Renal cortical epithelial cell (primary cell): ENCODE measurements at regions not wholly inside any gene's neighbourhood (a gene's known extent, or its start where the extent isn't known, plus 50 kb on each side); places are given as distances from the start of the nearest gene placed in this dataset.
"Not testable (repeated sequence)": the region's sequence is repeated elsewhere in the genome, so short reads cannot be mapped to it uniquely, and the experiment has no call there.

Experiments
- DNase-seq: peaks from one replicate; pipeline ENCODE4 v3.0.0-alpha.2; 2011; ENCODE audit warnings: low read depth

DNA sequence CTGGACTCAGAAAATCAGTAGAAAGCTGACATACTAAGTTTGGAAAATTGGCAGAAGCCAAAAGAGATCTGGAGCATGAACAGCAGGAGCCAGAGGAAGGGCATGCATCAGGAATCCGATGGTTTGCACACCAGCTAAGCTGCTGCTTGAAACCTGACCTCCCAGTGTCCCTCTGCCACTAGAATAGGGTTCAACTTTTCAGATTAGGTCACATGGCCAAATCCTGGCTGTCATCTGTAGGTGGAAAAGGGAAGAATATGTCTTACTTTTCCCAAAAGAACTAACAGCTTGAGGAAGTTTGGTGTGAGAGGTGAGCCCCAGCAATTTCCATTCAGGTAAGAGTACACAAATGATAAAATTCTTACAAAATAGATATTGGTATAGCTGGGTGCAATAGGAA, 732.6 kb downstream of the RERGL start:
- DNase-seq: no peak

DNA sequence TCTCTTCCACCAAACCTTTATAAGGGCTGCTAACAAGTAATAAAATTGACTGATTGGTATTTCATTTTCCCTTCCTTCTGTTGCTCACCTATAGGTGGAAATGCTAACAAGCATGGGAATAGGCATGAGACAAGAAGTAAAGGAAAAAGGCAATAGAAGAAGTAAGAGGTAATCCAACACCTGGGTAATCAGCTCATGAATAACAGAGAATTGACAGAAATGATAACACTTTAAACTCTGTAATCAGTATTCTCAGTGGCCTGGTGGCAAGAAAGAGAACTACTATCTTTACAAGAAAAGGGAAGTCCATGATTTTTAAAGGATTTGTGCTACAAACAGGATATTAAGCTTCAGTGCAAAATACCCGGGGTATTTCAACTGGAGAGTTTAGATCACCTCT, 737.8 kb downstream of the RERGL start:
- no peak for DNase-seq

DNA sequence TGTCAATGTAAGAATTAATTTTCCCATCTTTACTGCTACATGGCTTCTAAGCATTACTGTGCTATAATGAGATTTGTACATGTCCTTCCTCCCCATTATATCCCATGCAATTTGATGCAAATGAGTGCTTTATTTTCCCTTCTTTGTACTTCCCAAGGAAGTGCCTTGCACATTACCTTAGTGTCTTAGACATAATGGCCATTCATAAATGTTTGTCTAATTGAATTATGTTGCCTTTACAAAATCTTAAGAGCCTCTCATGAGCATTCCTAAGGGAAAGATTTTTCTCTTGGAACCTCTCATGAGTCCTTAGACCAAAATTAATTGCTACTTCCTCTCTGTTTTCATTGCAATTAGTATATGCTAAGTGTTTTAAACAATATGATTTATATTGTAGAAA, 741.7 kb downstream of the RERGL start:
- no peak for DNase-seq

- peak; percentile 16 for DNase-seq
These were observed 738.7 kb upstream of the LMO3 start for GRCh38 chr12:17344649-17345048.

GRCh38 chr12:17342381-17342961, 736.5 kb upstream of the LMO3 start:
- DNase-seq: no peak

GRCh38 chr12:17335487-17335886, 729.5 kb upstream of the LMO3 start:
- no peak for DNase-seq

DNA sequence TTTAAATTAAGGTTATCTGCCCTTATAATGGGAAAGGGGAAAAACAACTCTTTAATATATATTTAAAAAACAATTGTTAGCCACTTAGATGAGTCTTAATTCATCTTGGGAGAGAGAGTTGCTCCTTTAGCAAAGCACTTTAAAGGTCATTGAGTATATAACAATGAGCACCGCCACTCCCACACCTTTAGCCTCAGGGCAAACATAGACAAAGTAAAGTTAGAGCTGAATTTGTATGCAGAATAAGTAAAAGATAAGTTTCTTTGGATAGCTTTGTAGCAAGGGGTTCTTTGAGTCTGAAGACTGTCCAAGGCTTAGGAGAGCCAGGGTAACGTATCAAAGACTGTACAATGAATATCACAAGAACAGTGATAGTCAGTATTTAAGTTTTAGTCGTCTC, 728.8 kb upstream of the LMO3 start:
- DNase-seq: no peak

DNA sequence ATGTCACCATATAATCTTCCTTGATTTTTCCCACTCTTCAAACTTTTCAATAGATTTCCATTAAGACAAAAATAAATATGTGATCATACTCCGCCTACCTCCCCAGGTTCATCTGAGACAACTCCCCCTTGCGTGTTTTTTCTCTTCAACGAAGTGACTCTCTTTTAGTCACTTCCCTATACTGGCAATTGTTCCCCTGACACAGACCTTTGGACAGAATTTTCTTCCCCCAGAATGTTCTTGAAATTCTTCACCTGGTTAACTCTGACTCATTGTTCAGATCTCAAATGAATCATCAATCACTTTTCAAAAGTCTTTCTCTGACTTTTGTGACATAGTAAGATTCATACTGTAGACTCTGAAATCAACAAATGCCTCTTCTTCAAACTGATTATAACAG, 727.3 kb upstream of the LMO3 start:
- peak; percentile 81 for DNase-seq

DNA sequence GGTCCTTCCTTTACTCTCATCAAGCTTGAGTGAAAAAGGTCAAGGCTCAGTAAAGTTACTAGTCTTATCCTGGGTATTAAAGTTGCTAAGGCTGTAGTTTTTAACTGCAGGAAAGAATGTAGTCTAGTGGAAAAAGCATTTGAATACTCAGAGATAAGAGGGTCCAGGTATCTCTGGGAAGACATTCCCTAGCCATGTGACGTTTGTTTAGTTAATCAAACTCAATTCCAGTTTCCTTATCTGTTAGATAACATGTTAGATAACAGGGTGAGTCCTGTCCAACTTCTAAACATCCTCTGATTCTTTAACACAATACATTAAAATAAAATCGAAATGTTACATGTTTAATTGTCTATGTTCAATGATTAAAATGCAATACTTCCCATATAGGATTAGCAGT, 720.7 kb upstream of the LMO3 start:
- DNase-seq: no peak

DNA sequence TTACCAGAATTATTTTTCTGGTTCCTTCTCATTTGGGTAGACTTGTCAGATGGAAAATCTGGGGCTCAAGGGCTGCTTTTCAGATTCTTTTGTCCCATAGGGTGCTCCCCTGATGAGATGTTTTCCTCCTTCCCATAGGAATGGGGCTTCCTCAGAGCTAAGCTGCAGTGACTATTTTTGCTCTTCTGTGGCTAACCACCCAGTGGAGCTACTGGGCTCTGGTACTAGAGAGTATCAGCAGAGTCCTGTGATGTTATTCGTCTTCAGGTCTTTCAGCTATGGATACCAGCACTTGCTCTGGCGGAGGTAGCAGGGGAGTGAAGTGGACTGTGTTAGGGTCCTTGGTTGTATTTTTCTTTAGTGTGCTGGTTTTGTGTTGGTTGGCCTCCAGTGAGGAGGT, 716.1 kb upstream of the LMO3 start:
- DNase-seq: no peak

DNA sequence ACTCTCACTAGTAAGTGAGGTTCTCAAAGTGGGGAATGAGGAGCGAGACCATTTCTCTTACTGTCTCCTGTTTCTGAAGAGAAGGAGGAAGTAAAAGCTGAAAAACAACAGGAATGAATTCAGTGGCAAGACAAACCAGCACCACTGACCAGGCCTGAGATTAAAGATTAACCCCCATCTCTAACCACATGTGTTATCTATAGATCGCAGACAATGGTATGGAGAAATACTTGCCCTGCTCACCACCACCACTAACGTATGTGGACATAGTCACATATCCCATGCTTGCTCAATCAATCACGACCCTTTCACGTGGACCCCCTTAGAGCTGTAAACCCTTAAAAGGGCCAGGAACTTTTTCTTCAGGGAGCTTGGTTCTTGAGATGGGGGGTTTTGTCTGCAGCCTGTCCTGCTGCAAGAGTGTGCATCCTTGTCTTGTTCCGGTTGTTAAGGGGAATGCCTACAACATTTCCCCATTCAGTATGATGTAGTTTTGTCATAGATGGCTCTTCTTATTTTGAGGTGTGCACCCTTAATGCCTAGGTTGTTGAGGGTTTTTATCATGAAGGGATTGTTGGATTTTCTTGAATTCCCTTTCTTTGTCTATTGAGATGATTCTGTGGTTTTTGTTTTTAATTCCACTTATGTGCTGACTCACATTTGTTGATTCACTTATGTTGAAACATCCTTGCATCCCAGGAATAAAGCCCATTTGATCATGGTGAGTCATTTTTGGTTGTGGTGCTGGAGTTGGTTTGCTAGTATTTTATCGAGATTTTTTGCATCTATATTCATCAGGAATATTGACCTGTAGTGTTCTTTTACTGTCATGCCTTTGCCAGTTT, 698.8 kb upstream of the LMO3 start:
- DNase-seq: peak; percentile 94

DNA sequence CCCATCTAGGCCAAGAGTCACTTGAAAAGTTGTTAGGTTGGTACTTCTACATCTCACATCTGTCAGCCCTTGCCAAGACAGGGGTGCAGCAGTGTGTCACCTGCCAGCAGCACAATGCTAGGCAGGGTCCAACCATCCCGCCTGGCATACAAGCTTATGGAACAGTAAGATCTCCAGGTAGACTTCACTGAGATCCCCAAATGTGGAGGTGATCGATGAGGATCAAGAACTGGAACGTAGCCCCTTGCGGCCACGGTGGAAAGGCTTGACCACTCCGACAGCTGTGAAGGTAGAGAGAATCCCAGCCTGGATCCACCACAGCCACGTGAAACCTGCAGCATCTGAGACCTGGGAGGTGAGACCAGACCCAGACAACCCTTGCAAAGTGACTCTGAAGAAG, 696.0 kb upstream of the LMO3 start:
- DNase-seq: no peak

DNA sequence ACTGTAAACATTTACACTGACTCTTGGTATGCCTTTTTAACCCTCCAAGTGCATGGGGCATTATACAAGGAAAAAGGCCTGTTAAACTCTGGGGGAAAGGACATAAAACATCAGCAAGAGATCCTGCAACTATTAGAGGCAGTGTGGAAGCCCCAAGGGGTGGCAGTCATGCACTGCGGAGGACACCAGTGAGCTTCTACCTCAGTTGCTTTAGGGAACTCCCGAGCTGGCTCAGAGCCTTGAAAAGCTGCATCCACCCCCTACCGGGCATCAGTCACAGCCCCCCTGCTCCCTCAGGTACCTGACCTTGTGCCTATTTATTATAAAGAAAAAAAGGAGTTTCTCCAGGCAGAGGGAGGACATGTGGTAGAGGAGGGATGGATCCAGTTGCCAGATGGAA, 695.6 kb upstream of the LMO3 start:
- DNase-seq: no peak

- DNase-seq: no peak
These were observed 690.9 kb upstream of the LMO3 start for GRCh38 chr12:17296882-17297281.

DNA sequence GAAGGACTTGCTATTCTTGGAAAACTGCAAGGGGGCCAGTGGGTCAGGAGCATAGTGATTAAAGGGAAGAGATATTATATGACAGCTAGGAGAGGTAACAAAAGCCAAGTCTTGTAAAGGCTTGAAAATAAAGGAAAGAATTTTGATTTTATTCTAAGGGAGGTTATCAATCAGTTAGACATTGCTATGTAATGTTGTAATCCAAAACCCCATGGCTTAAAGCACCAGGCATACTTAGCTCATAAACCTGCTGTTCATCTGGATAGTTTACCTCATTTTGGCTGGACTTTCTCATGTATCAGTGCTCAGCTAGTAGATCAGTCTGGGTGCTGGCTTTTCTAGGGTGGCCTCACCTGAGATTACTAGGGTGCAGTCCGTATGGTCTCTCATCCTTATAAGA, 680.9 kb upstream of the LMO3 start:
- no peak for DNase-seq

GRCh38 chr12:17284873-17285272, 678.9 kb upstream of the LMO3 start:
- DNase-seq: peak; percentile 33

GRCh38 chr12:17283563-17283962, 677.6 kb upstream of the LMO3 start:
- no peak for DNase-seq

GRCh38 chr12:17282169-17282568, 676.2 kb upstream of the LMO3 start:
- DNase-seq: not testable (repeated sequence)

GRCh38 chr12:17278946-17279345, 673.0 kb upstream of the LMO3 start:
- DNase-seq: peak; percentile 28

- DNase-seq: no peak
These were observed 670.2 kb upstream of the LMO3 start for GRCh38 chr12:17276196-17276595.

- no peak for DNase-seq
These were observed 660.9 kb upstream of the LMO3 start for GRCh38 chr12:17266856-17267255.

DNA sequence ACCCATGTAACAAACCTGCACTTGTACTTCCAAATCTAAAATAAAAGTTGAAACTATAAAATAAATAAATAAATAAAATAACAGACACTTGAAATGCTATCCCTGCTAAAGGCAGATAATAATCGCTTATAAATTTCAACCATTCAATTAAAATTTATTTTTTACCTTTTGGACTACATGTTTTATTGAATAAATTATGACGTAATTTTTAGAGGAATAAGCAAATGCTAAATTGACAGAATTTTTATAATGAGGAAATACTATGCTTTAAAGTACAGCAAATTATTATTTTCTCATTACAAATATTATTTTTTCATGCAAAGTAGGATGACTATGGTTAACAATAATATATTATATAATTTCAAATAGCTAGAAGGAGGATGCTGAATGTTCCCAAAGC, 658.6 kb upstream of the LMO3 start:
- DNase-seq: no peak

DNA sequence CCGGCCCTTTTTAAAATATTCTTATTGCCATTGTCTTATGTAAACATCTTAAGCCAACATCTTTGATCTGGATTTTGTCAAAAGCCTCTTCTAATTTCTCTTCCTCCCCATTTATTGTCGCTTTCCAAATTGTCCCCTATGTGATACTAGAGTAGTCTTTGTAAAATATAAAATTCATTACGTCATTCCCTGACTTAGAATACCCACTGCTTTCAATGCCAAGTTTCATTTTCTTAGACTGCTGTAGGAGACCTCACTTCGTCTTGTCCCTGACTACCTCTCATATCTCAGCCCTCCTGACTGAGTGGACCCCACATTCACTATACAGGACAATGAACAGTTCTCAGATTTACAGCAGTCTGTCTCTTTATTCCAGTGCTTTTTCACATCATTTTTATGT, 633.9 kb upstream of the LMO3 start:
- no peak for DNase-seq

DNA sequence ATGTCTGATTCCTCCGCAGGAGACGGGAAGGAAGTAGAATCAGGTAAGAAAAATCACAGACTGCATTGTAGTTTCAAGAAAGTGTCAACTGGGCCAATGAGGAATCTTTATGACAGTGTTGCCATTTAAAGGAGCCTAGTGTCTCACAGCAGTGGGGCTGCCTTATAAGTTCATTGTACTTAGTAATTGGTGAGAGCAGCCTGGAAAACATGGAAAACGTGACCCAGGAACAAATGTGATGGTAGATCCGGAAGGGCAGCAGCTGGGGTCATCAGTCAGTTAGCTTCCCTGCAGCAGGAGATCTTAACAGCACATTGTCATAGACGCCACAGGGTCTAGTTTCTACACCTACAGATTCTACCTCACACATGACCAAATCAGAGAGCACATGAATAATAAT, 630.0 kb upstream of the LMO3 start:
- DNase-seq: no peak
